Keratinocyte (primary cell): ENCODE measurements at regions not wholly inside any gene's neighbourhood (a gene's known extent, or its start where the extent isn't known, plus 50 kb on each side); places are given as distances from the start of the nearest gene placed in this dataset.

Source experiments
- DNase-seq: peaks from one replicate; pipeline ENCODE4 v3.0.0-alpha.2; 2011; ENCODE audit warnings: low read depth, missing footprints, low spot score
- FAIRE-seq: peaks from 2 replicates; lab custom pipeline; 2011; peaks lifted over from hg19 to GRCh38; lab: Jason Lieb, UNC
- H2AFZ ChIP-seq: 2 replicates; pipeline ENCODE4 v1.6.0; 2012; ENCODE audit warnings: low read length, control low read depth, inconsistent platforms; ENCODE audit not compliant: control insufficient read depth
- H3K27ac ChIP-seq: 2 replicates; pipeline ENCODE4 v1.5.1; 2011; ENCODE audit warnings: low read length; ENCODE audit not compliant: control insufficient read depth, insufficient read depth
- H3K27me3 ChIP-seq: 3 replicates; pipeline ENCODE4 v1.6.0; 2011; ENCODE audit warnings: low read length; ENCODE audit not compliant: control insufficient read depth, insufficient read depth; ENCODE audit errors: extremely low read depth
- H3K36me3 ChIP-seq, 2 experiments: 2 replicates in 1 of 2; 3 replicates in 1 of 2; pipeline ENCODE4 v1.5.1; 2011; ENCODE audit warnings: low read length in 2 of 2, mild to moderate bottlenecking in 1 of 2; ENCODE audit not compliant: control insufficient read depth in 2 of 2, insufficient read depth in 2 of 2; ENCODE audit errors: extremely low read depth in 1 of 2
- H3K4me1 ChIP-seq: 3 replicates; pipeline ENCODE4 v1.5.1; 2011; ENCODE audit warnings: low read length; ENCODE audit not compliant: control insufficient read depth, insufficient read depth; ENCODE audit errors: extremely low read depth
- H3K4me2 ChIP-seq: 3 replicates; pipeline ENCODE4 v1.6.0; 2011; ENCODE audit warnings: low read depth, low read length; ENCODE audit not compliant: control insufficient read depth, insufficient read depth; ENCODE audit errors: extremely low read depth
- H3K4me3 ChIP-seq, 3 experiments: fragments of 200-600 bp in 1 of 3; sonication (generic) in 1 of 3; 2 replicates in 2 of 3; 3 replicates in 1 of 3; pipeline ENCODE4 v1.5.1; 2011 to 2016; ENCODE audit warnings: low read length in 3 of 3, mild to moderate bottlenecking in 3 of 3, control low read depth in 2 of 3, inconsistent platforms in 1 of 3, low read depth in 1 of 3, mixed read lengths in 1 of 3, mixed run types in 1 of 3, moderate library complexity in 1 of 3; ENCODE audit not compliant: control insufficient read depth in 2 of 3, insufficient read depth in 2 of 3; ENCODE audit errors: extremely low read depth in 1 of 3
- H3K79me2 ChIP-seq: 2 replicates; pipeline ENCODE4 v1.6.0; 2012; ENCODE audit warnings: low read length; ENCODE audit not compliant: control insufficient read depth, insufficient read depth
- H3K9ac ChIP-seq: 3 replicates; pipeline ENCODE4 v1.6.0; 2011; ENCODE audit warnings: low read length; ENCODE audit not compliant: control insufficient read depth, insufficient read depth; ENCODE audit errors: extremely low read depth
- H3K9me1 ChIP-seq: 3 replicates; pipeline ENCODE4 v1.6.0; 2011; ENCODE audit warnings: low read length; ENCODE audit not compliant: control insufficient read depth, insufficient read depth; ENCODE audit errors: extremely low read depth
- H3K9me3 ChIP-seq: 2 replicates; pipeline ENCODE4 v1.5.1; 2012; ENCODE audit warnings: low read depth, low read length; ENCODE audit not compliant: control insufficient read depth
- H4K20me1 ChIP-seq: 3 replicates; pipeline ENCODE4 v1.6.0; 2011; ENCODE audit warnings: low read length; ENCODE audit not compliant: control insufficient read depth, insufficient read depth; ENCODE audit errors: extremely low read depth
- CTCF ChIP-seq, 3 experiments: IDR thresholded peaks in 1 of 3; conservative IDR thresholded peaks in 1 of 3; optimal IDR thresholded peaks in 1 of 3; 2 replicates in 2 of 3; 3 replicates in 1 of 3; pipeline versions ENCODE3 to v1.5.1; 2011; ENCODE audit warnings: low read length in 3 of 3, mild to moderate bottlenecking in 3 of 3, moderate library complexity in 2 of 3, control low read depth in 1 of 3, inconsistent platforms in 1 of 3; ENCODE audit not compliant: insufficient read depth in 2 of 3; ENCODE audit errors: extremely low read depth in 1 of 3
- EZH2 ChIP-seq: IDR thresholded peaks from one replicate; pipeline ENCODE4 v1.6.1; 2012; ENCODE audit warnings: inconsistent platforms, mild to moderate bottlenecking, low read length, moderate library complexity
- dilution Hi-C: fragments of 300-500 bp; cut with MboI; formaldehyde crosslinking; loops from one replicate; pipeline ENCODE4 v1.7.0; 2020; ENCODE audit warnings: low sequenced_read_pairs; ENCODE audit not compliant: extremely low pct_ligation_motif_present

GRCh38 chr1:188641566-188642211, 1812.9 kb downstream of the PLA2G4A start:
- H4K20me1 ChIP-seq = no peaks in the 10 kb centered on the region
- H3K4me2 ChIP-seq = no peak overlapping the region
- H3K27me3 ChIP-seq = no peaks in the 10 kb centered on the region
- no peaks in the 10 kb centered on the region for H3K4me1 ChIP-seq
- H3K9me3 ChIP-seq = no peaks in the 10 kb centered on the region
- dilution Hi-C loops = no loop called here
- FAIRE-seq = no peak
- H2AFZ ChIP-seq = no peak overlapping the region
- H3K4me3 ChIP-seq = no peak overlapping the region
- TF ChIP-seq CTCF (optimal IDR thresholded peaks at IDR 0.05 in 1 of 3, IDR thresholded peaks at IDR 0.05 in 1 of 3, conservative IDR thresholded peaks at IDR 0.05 in 1 of 3; ENCODE audit: extremely low read depth in 1 of 3, insufficient read depth in 2 of 3, low read length in 3 of 3) (no peak), EZH2 (no peak)
- no peaks in the 10 kb centered on the region for H3K9me1 ChIP-seq
- H3K9ac ChIP-seq = no peak overlapping the region
- H3K36me3 ChIP-seq = no peaks in the 10 kb centered on the region
- no peak for DNase-seq
- no peaks in the 10 kb centered on the region for H3K79me2 ChIP-seq
- H3K27ac ChIP-seq = no peak overlapping the region

- H2AFZ ChIP-seq = no peak overlapping the region
- DNase-seq (no peak), FAIRE-seq (no peak)
- TF ChIP-seq EZH2 = no peak
- no peak for TF ChIP-seq CTCF (optimal IDR thresholded peaks at IDR 0.05 in 1 of 3, IDR thresholded peaks at IDR 0.05 in 1 of 3, conservative IDR thresholded peaks at IDR 0.05 in 1 of 3; ENCODE audit: extremely low read depth in 1 of 3, insufficient read depth in 2 of 3, low read length in 3 of 3)
- no peaks in the 10 kb centered on the region for H4K20me1 ChIP-seq
- H3K4me1 ChIP-seq = no peaks in the 10 kb centered on the region
- no peak overlapping the region for H3K4me3 ChIP-seq
- dilution Hi-C loops = no loop called here
- no peaks in the 10 kb centered on the region for H3K9me1 ChIP-seq
- H3K27me3 ChIP-seq = no peaks in the 10 kb centered on the region
- no peak overlapping the region for H3K9ac ChIP-seq
- H3K4me2 ChIP-seq = no peak overlapping the region
- H3K9me3 ChIP-seq = no peaks in the 10 kb centered on the region
- H3K79me2 ChIP-seq = no peaks in the 10 kb centered on the region
- no peaks in the 10 kb centered on the region for H3K36me3 ChIP-seq
- no peak overlapping the region for H3K27ac ChIP-seq
These were observed 1814.0 kb downstream of the PLA2G4A start for GRCh38 chr1:188642704-188643103.
